IMR-90 (cell line): ENCODE measurements at regions not wholly inside any gene's neighbourhood (a gene's known extent, or its start where the extent isn't known, plus 50 kb on each side); places are given as distances from the start of the nearest gene placed in this dataset.

Experiments
- ATAC-seq: fragments of 200-7000 bp; cut with Tn5 transposase; 2 replicates; pipeline ENCODE4 v1.9.1; 2020; ENCODE audit warnings: low read depth, mild to moderate bottlenecking, moderate library complexity
- BruUV-seq: library from RNA; stranded (reverse); fragments of 400-500 nt; replicated peaks from 2 replicates; lab custom pipeline; 2021; lab: Mats Ljungman, UMichigan
- CTCF ChIA-PET: fragments of 300-600 bp; formaldehyde crosslinking; extraction: SDS; loops from one replicate; lab custom pipeline; 2021; ENCODE audit warnings: antibody characterized with exemption; lab: Yijun Ruan, JAX
- POLR2A ChIA-PET: fragments of 300-600 bp; sonication (Branson Sonifier 250); formaldehyde crosslinking; loops from one replicate; lab custom pipeline; 2022; ENCODE audit warnings: antibody characterized with exemption; ENCODE audit not compliant: unreplicated experiment; lab: Charles Lee
- DNase-seq: peaks from one replicate; pipeline ENCODE4 v3.0.0; 2013
- H2AFZ ChIP-seq: replicated peaks from 2 replicates; pipeline ENCODE3; 2013; ENCODE audit warnings: low read length, mild to moderate bottlenecking; ENCODE audit not compliant: poor library complexity
- H2AK5ac ChIP-seq: 2 replicates; pipeline ENCODE4 v1.6.1; 2013; ENCODE audit warnings: low read depth, low read length, inconsistent platforms
- H2AK9ac ChIP-seq: replicated peaks from 2 replicates; pipeline ENCODE3; 2013; ENCODE audit warnings: mild to moderate bottlenecking, low read depth, low read length, moderate library complexity; ENCODE audit not compliant: poor library complexity
- H2BK120ac ChIP-seq: 2 replicates; pipeline ENCODE4 v1.6.1; 2013; ENCODE audit warnings: low read depth, low read length, inconsistent platforms
- H2BK15ac ChIP-seq: 3 replicates; pipeline ENCODE4 v1.6.1; 2013; ENCODE audit warnings: low read depth, low read length, inconsistent platforms
- H2BK20ac ChIP-seq: 2 replicates; pipeline ENCODE4 v1.6.1; 2013; ENCODE audit warnings: low read depth, mild to moderate bottlenecking, inconsistent platforms, low read length, moderate library complexity
- H2BK5ac ChIP-seq: 2 replicates; pipeline ENCODE4 v1.6.1; 2013; ENCODE audit warnings: mild to moderate bottlenecking, low read depth, low read length, inconsistent platforms; ENCODE audit not compliant: poor library complexity, severe bottlenecking
- H3K14ac ChIP-seq: replicated peaks from 2 replicates; pipeline ENCODE4 v1.6.1; 2013; ENCODE audit warnings: low read depth, low read length, inconsistent platforms
- H3K18ac ChIP-seq: 2 replicates; pipeline ENCODE4 v1.6.1; 2013; ENCODE audit warnings: low read depth, low read length, control low read depth
- H3K23ac ChIP-seq: 2 replicates; pipeline ENCODE4 v1.6.1; 2013; ENCODE audit warnings: low read depth, low read length, inconsistent platforms
- H3K27ac ChIP-seq: 2 replicates; pipeline ENCODE4 v1.5.1; 2013; ENCODE audit warnings: mild to moderate bottlenecking, control low read depth, low read length; ENCODE audit not compliant: insufficient read depth
- H3K27me3 ChIP-seq: 2 replicates; pipeline ENCODE4 v1.6.1; 2013; ENCODE audit warnings: low read length; ENCODE audit not compliant: control insufficient read depth, insufficient read depth
- H3K36me3 ChIP-seq: 2 replicates; pipeline ENCODE4 v1.6.1; 2013; ENCODE audit warnings: low read length, mixed read lengths; ENCODE audit not compliant: control insufficient read depth, insufficient read depth
- H3K4ac ChIP-seq: 2 replicates; pipeline ENCODE4 v1.6.1; 2013; ENCODE audit warnings: low read depth, low read length, inconsistent platforms
- H3K4me1 ChIP-seq: 2 replicates; pipeline ENCODE4 v1.6.1; 2013; ENCODE audit warnings: low read length, mixed read lengths; ENCODE audit not compliant: control insufficient read depth, insufficient read depth
- H3K4me2 ChIP-seq: 2 replicates; pipeline ENCODE4 v1.6.1; 2013; ENCODE audit warnings: low read depth, mild to moderate bottlenecking, control low read depth, low read length, moderate library complexity
- H3K4me3 ChIP-seq: 2 replicates; pipeline ENCODE4 v1.5.1; 2013; ENCODE audit warnings: low read depth, mild to moderate bottlenecking, control low read depth, low read length, moderate library complexity; ENCODE audit not compliant: insufficient read depth
- H3K56ac ChIP-seq: 2 replicates; pipeline ENCODE4 v1.6.1; 2013; ENCODE audit warnings: low read length, inconsistent platforms; ENCODE audit not compliant: insufficient read depth; ENCODE audit errors: extremely low read depth
- H3K79me1 ChIP-seq, 2 experiments: 2 replicates each; pipeline ENCODE4 v1.6.1; 2013; ENCODE audit warnings: low read length in 2 of 2, inconsistent platforms in 1 of 2, low read depth in 1 of 2
- H3K9ac ChIP-seq: 2 replicates; pipeline ENCODE4 v1.6.1; 2013; ENCODE audit warnings: low read depth, low read length, control low read depth
- H3K9me1 ChIP-seq: 2 replicates; pipeline ENCODE4 v1.6.1; 2013; ENCODE audit warnings: low read length, inconsistent platforms; ENCODE audit not compliant: insufficient read depth
- H3K9me3 ChIP-seq: 2 replicates; pipeline ENCODE4 v1.6.1; 2013; ENCODE audit warnings: low read length; ENCODE audit not compliant: control insufficient read depth, insufficient read depth
- H4K20me1 ChIP-seq: 2 replicates; pipeline ENCODE4 v1.6.1; 2013; ENCODE audit warnings: low read length, inconsistent platforms; ENCODE audit not compliant: insufficient read depth
- H4K5ac ChIP-seq: 2 replicates; pipeline ENCODE4 v1.6.1; 2013; ENCODE audit warnings: mild to moderate bottlenecking, low read depth, low read length, control low read depth
- H4K8ac ChIP-seq, 2 experiments: 2 replicates each; pipeline ENCODE4 v1.6.1; 2013; ENCODE audit warnings: low read depth in 2 of 2, low read length in 2 of 2, control low read depth in 1 of 2, inconsistent platforms in 1 of 2
- H4K91ac ChIP-seq: 2 replicates; pipeline ENCODE4 v1.6.1; 2013; ENCODE audit warnings: low read depth, low read length, inconsistent platforms; ENCODE audit not compliant: insufficient read depth
- FOS ChIP-seq: fragments of 150-350 bp; IDR thresholded peaks from 2 replicates; pipeline ENCODE4 v1.6.1; 2016; ENCODE audit warnings: low read depth, low read length
- NFE2L2 ChIP-seq: fragments of 150-350 bp; IDR thresholded peaks from 2 replicates; pipeline ENCODE4 v1.6.1; 2016; ENCODE audit warnings: low read depth, mild to moderate bottlenecking, low read length
- RAD21 ChIP-seq: IDR thresholded peaks from 2 replicates; pipeline ENCODE4 v1.6.1; 2012; ENCODE audit warnings: low read length, improper control_type of control experiment
- WGBS, 2 experiments: methylation state at CpG; one replicate each; pipeline versions ENCODE4 v1.1.5 to v1.1.7; 2013; ENCODE audit warnings: missing lambda C conversion rate in 2 of 2; ENCODE audit not compliant: insufficient read length in 1 of 2; ENCODE audit errors: extremely low coverage in 2 of 2; 5-methylcytosine and 5-hydroxymethylcytosine counted together
- dilution Hi-C: fragments of 300-500 bp; cut with HindIII; formaldehyde crosslinking; loops from one replicate; pipeline ENCODE4 v1.14.3; 2018; ENCODE audit warnings: low sequenced_read_pairs; ENCODE audit not compliant: unreplicated experiment
- in situ Hi-C: fragments of 300-500 bp; cut with MboI; formaldehyde crosslinking; loops from 3 replicates; pipeline ENCODE4 v1.14.3; 2019; ENCODE audit warnings: low sequenced_read_pairs, inconsistent platforms, mixed read lengths
- intact Hi-C: fragments of 100-400 bp; cut with micrococcal nuclease; formaldehyde crosslinking; loops from 2 replicates; pipeline ENCODE4 v1.10.0; 2022

DNA sequence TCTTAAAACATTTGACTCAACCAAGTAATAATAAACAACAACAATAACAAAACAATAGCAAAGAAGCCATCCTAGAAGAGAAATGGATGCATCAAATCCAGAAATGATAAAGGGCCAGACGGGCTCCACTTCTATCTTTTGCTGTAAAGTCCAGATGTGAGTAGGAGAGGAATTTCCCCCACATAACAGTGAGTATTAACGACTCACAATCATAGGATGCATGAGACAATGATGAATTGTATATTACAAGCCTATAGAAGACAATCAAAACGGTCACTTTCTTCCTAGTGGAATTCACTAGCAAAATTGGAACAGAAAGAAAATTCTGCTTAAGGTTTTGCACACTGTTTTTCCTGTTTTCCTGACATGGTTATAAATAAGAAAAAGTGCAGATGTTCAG, 97.0 kb upstream of the PREP start:
- H3K9me1 ChIP-seq = no peaks in the 10 kb centered on the region; the same call in 1 of the 2 replicates
- H3K14ac ChIP-seq = no peak overlapping the region
- no peak overlapping the region for H3K9ac ChIP-seq
- H3K27me3 ChIP-seq = no peaks in the 10 kb centered on the region
- no peak overlapping the region for H3K56ac ChIP-seq
- POLR2A ChIA-PET = no interaction called here
- H3K18ac ChIP-seq = no peak overlapping the region
- no peak overlapping the region for H4K91ac ChIP-seq
- no TSS peak for BruUV-seq
- TF ChIP-seq FOS (no peak), RAD21 (no peak), NFE2L2 (no peak)
- H2AK5ac ChIP-seq = no peak overlapping the region
- no peak overlapping the region for H3K27ac ChIP-seq
- no peak overlapping the region for H3K4me3 ChIP-seq
- no peak overlapping the region for H2BK120ac ChIP-seq
- H3K79me1 ChIP-seq = no peaks in the 10 kb centered on the region
- no peak overlapping the region for H2AFZ ChIP-seq
- H3K36me3 ChIP-seq = no peaks in the 10 kb centered on the region
- no peak for ATAC-seq
- H4K20me1 ChIP-seq = no peaks in the 10 kb centered on the region
- no peak overlapping the region for H3K23ac ChIP-seq
- peak; percentile 52 for DNase-seq
- intact Hi-C loops (no loop called here), dilution Hi-C loops (no loop called here), in situ Hi-C loops (no loop called here)
- H3K4me2 ChIP-seq = no peak overlapping the region
- no peak overlapping the region for H4K5ac ChIP-seq
- H2BK5ac ChIP-seq = no peak overlapping the region
- WGBS, 2 experiments = no CpG with 5 or more reads among the region's 3 CpGs
- no peak overlapping the region for H3K4ac ChIP-seq
- H4K8ac ChIP-seq = no peak overlapping the region
- CTCF ChIA-PET = interaction anchor here (0.5 kb wide), 1 partner anchor 12 kb away, joined by 6 read pairs; no protein-coding TSS in a partner anchor
- H3K9me3 ChIP-seq = no peaks in the 10 kb centered on the region
- H2BK20ac ChIP-seq = no peak overlapping the region
- no peak overlapping the region for H2BK15ac ChIP-seq
- no peaks in the 10 kb centered on the region for H3K4me1 ChIP-seq
- H2AK9ac ChIP-seq = no peak overlapping the region
